ENCODE measurements at regions not wholly inside any gene's neighbourhood (a gene's known extent, or its start where the extent isn't known, plus 50 kb on each side); places are given as distances from the start of the nearest gene placed in this dataset.

- Histone ChIP-seq H3K4me3 (ENCODE audit: low read length) (no peak overlapping the region), H3K4me1 (ENCODE audit: control insufficient read depth, insufficient read depth, low read length) (no peaks in the 10 kb centered on the region; the same call in 1 of the 2 replicates), H3K36me3 (ENCODE audit: control insufficient read depth, insufficient read depth, low read length) (no peaks in the 10 kb centered on the region), H3K27me3 (ENCODE audit: control insufficient read depth, insufficient read depth, low read length) (no peaks in the 10 kb centered on the region), H3K9me3 (ENCODE audit: control insufficient read depth, insufficient read depth, low read length) (no peaks in the 10 kb centered on the region), H3K27ac (ENCODE audit: low read length) (no peak overlapping the region)
- no CpG with 5 or more reads among the region's 1 CpG for WGBS (ENCODE audit: insufficient coverage, insufficient read length)
- no peak for DNase-seq (ENCODE audit: low read depth, low spot score)
Measured at GRCh38 chr4:60175241-60175640, 1024.9 kb upstream of the ADGRL3 start.

GRCh38 chr4:60187428-60187827 is 1012.7 kb upstream of the ADGRL3 start:
- WGBS (ENCODE audit: insufficient coverage, insufficient read length), result no CpG with 5 or more reads among the region's 3 CpGs
- Histone ChIP-seq H3K4me1 (ENCODE audit: control insufficient read depth, insufficient read depth, low read length) (no peaks in the 10 kb centered on the region), H3K27ac (ENCODE audit: low read length) (no peak overlapping the region), H3K4me3 (ENCODE audit: low read length) (no peak overlapping the region), H3K9me3 (ENCODE audit: control insufficient read depth, insufficient read depth, low read length) (no peaks in the 10 kb centered on the region), H3K36me3 (ENCODE audit: control insufficient read depth, insufficient read depth, low read length) (no peaks in the 10 kb centered on the region), H3K27me3 (ENCODE audit: control insufficient read depth, insufficient read depth, low read length) (no peaks in the 10 kb centered on the region)
- no peak for DNase-seq (ENCODE audit: low read depth, low spot score)

GRCh38 chr4:60189286-60189685 is 1010.8 kb upstream of the ADGRL3 start:
- DNase-seq (ENCODE audit: low read depth, low spot score), result no peak
- no peaks in the 10 kb centered on the region for H3K4me1 ChIP-seq (ENCODE audit: control insufficient read depth, insufficient read depth, low read length)
- H3K27me3 ChIP-seq (ENCODE audit: control insufficient read depth, insufficient read depth, low read length), result no peaks in the 10 kb centered on the region
- no peaks in the 10 kb centered on the region for H3K36me3 ChIP-seq (ENCODE audit: control insufficient read depth, insufficient read depth, low read length)
- no peaks in the 10 kb centered on the region for H3K9me3 ChIP-seq (ENCODE audit: control insufficient read depth, insufficient read depth, low read length)
- WGBS (ENCODE audit: insufficient coverage, insufficient read length), result no CpG with 5 or more reads among the region's 5 CpGs
- H3K27ac ChIP-seq (ENCODE audit: low read length), result no peak overlapping the region
- H3K4me3 ChIP-seq (ENCODE audit: low read length), result no peak overlapping the region

GRCh38 chr4:60194214-60194613 is 1005.9 kb upstream of the ADGRL3 start:
- Histone ChIP-seq H3K36me3 (ENCODE audit: control insufficient read depth, insufficient read depth, low read length) (no peaks in the 10 kb centered on the region), H3K27ac (ENCODE audit: low read length) (no peak overlapping the region), H3K4me1 (ENCODE audit: control insufficient read depth, insufficient read depth, low read length) (no peaks in the 10 kb centered on the region), H3K9me3 (ENCODE audit: control insufficient read depth, insufficient read depth, low read length) (no peaks in the 10 kb centered on the region), H3K4me3 (ENCODE audit: low read length) (no peak overlapping the region), H3K27me3 (ENCODE audit: control insufficient read depth, insufficient read depth, low read length) (no peaks in the 10 kb centered on the region)
- no CpG with 5 or more reads among the region's 1 CpG for WGBS (ENCODE audit: insufficient coverage, insufficient read length)
- DNase-seq (ENCODE audit: low read depth, low spot score), result no peak

- WGBS (ENCODE audit: insufficient coverage, insufficient read length), result no CpG with 5 or more reads among the region's 2 CpGs
- no peaks in the 10 kb centered on the region for H3K9me3 ChIP-seq (ENCODE audit: control insufficient read depth, insufficient read depth, low read length)
- no peaks in the 10 kb centered on the region for H3K36me3 ChIP-seq (ENCODE audit: control insufficient read depth, insufficient read depth, low read length)
- H3K4me3 ChIP-seq (ENCODE audit: low read length), result no peak overlapping the region
- no peak overlapping the region for H3K27ac ChIP-seq (ENCODE audit: low read length)
- no peaks in the 10 kb centered on the region for H3K27me3 ChIP-seq (ENCODE audit: control insufficient read depth, insufficient read depth, low read length)
- DNase-seq (ENCODE audit: low read depth, low spot score), result no peak
- no peaks in the 10 kb centered on the region for H3K4me1 ChIP-seq (ENCODE audit: control insufficient read depth, insufficient read depth, low read length)
Measured at GRCh38 chr4:60195256-60195655, 1004.9 kb upstream of the ADGRL3 start.

GRCh38 chr4:60201052-60201673 is 999.0 kb upstream of the ADGRL3 start:
- Histone ChIP-seq H3K9me3 (ENCODE audit: control insufficient read depth, insufficient read depth, low read length) (no peaks in the 10 kb centered on the region), H3K27ac (ENCODE audit: low read length) (no peak overlapping the region), H3K4me1 (ENCODE audit: control insufficient read depth, insufficient read depth, low read length) (no peaks in the 10 kb centered on the region), H3K36me3 (ENCODE audit: control insufficient read depth, insufficient read depth, low read length) (no peaks in the 10 kb centered on the region), H3K4me3 (ENCODE audit: low read length) (no peak overlapping the region), H3K27me3 (ENCODE audit: control insufficient read depth, insufficient read depth, low read length) (no peaks in the 10 kb centered on the region)
- WGBS (ENCODE audit: insufficient coverage, insufficient read length), result no CpG with 5 or more reads among the region's 3 CpGs
- DNase-seq (ENCODE audit: low read depth, low spot score), result peak; percentile 35

GRCh38 chr4:60209588-60209987 is 990.5 kb upstream of the ADGRL3 start:
- H3K4me1 ChIP-seq (ENCODE audit: control insufficient read depth, insufficient read depth, low read length), result no peaks in the 10 kb centered on the region
- H3K27ac ChIP-seq (ENCODE audit: low read length), result no peak overlapping the region
- H3K9me3 ChIP-seq (ENCODE audit: control insufficient read depth, insufficient read depth, low read length), result no peaks in the 10 kb centered on the region
- no peaks in the 10 kb centered on the region for H3K36me3 ChIP-seq (ENCODE audit: control insufficient read depth, insufficient read depth, low read length)
- H3K27me3 ChIP-seq (ENCODE audit: control insufficient read depth, insufficient read depth, low read length), result no peaks in the 10 kb centered on the region
- H3K4me3 ChIP-seq (ENCODE audit: low read length), result no peak overlapping the region
- no peak for DNase-seq (ENCODE audit: low read depth, low spot score)
- WGBS (ENCODE audit: insufficient coverage, insufficient read length), result no CpG with 5 or more reads among the region's 1 CpG

GRCh38 chr4:60215906-60216305 is 984.2 kb upstream of the ADGRL3 start:
- Histone ChIP-seq H3K36me3 (ENCODE audit: control insufficient read depth, insufficient read depth, low read length) (no peaks in the 10 kb centered on the region), H3K27ac (ENCODE audit: low read length) (no peak overlapping the region), H3K4me3 (ENCODE audit: low read length) (no peak overlapping the region), H3K27me3 (ENCODE audit: control insufficient read depth, insufficient read depth, low read length) (no peaks in the 10 kb centered on the region), H3K9me3 (ENCODE audit: control insufficient read depth, insufficient read depth, low read length) (no peaks in the 10 kb centered on the region), H3K4me1 (ENCODE audit: control insufficient read depth, insufficient read depth, low read length) (no peaks in the 10 kb centered on the region)
- no peak for DNase-seq (ENCODE audit: low read depth, low spot score)
- no CpG with 5 or more reads among the region's 2 CpGs for WGBS (ENCODE audit: insufficient coverage, insufficient read length)

- no peak for DNase-seq (ENCODE audit: low read depth, low spot score)
- Histone ChIP-seq H3K27ac (ENCODE audit: low read length) (no peak overlapping the region), H3K4me1 (ENCODE audit: control insufficient read depth, insufficient read depth, low read length) (no peaks in the 10 kb centered on the region), H3K9me3 (ENCODE audit: control insufficient read depth, insufficient read depth, low read length) (no peaks in the 10 kb centered on the region), H3K4me3 (ENCODE audit: low read length) (no peak overlapping the region), H3K36me3 (ENCODE audit: control insufficient read depth, insufficient read depth, low read length) (no peaks in the 10 kb centered on the region), H3K27me3 (ENCODE audit: control insufficient read depth, insufficient read depth, low read length) (no peaks in the 10 kb centered on the region)
- WGBS (ENCODE audit: insufficient coverage, insufficient read length), result no CpG with 5 or more reads among the region's 1 CpG
Measured at GRCh38 chr4:60216752-60217151, 983.4 kb upstream of the ADGRL3 start.

GRCh38 chr4:60221866-60222265 is 978.3 kb upstream of the ADGRL3 start:
- Histone ChIP-seq H3K4me3 (ENCODE audit: low read length) (no peak overlapping the region), H3K4me1 (ENCODE audit: control insufficient read depth, insufficient read depth, low read length) (no peaks in the 10 kb centered on the region), H3K36me3 (ENCODE audit: control insufficient read depth, insufficient read depth, low read length) (no peaks in the 10 kb centered on the region), H3K27me3 (ENCODE audit: control insufficient read depth, insufficient read depth, low read length) (no peaks in the 10 kb centered on the region), H3K27ac (ENCODE audit: low read length) (no peak overlapping the region), H3K9me3 (ENCODE audit: control insufficient read depth, insufficient read depth, low read length) (no peaks in the 10 kb centered on the region)
- DNase-seq (ENCODE audit: low read depth, low spot score), result no peak
- WGBS (ENCODE audit: insufficient coverage, insufficient read length), result no CpG with 5 or more reads among the region's 5 CpGs

GRCh38 chr4:60223208-60223923 is 976.8 kb upstream of the ADGRL3 start:
- WGBS (ENCODE audit: insufficient coverage, insufficient read length), result no CpG with 5 or more reads among the region's 3 CpGs
- Histone ChIP-seq H3K4me1 (ENCODE audit: control insufficient read depth, insufficient read depth, low read length) (no peaks in the 10 kb centered on the region), H3K36me3 (ENCODE audit: control insufficient read depth, insufficient read depth, low read length) (no peaks in the 10 kb centered on the region), H3K9me3 (ENCODE audit: control insufficient read depth, insufficient read depth, low read length) (no peaks in the 10 kb centered on the region), H3K4me3 (ENCODE audit: low read length) (no peak overlapping the region), H3K27ac (ENCODE audit: low read length) (no peak overlapping the region), H3K27me3 (ENCODE audit: control insufficient read depth, insufficient read depth, low read length) (no peaks in the 10 kb centered on the region)
- no peak for DNase-seq (ENCODE audit: low read depth, low spot score)

Measured in iPS DF 6.9 (cell line).